ENCODE measurements at regions not wholly inside any gene's neighbourhood (a gene's known extent, or its start where the extent isn't known, plus 50 kb on each side); places are given as distances from the start of the nearest gene placed in this dataset.

GRCh38 chr6:79841577-79842375 lies 105.6 kb downstream of the ELOVL4 start:
- DNase-seq (no peak), ATAC-seq (no peak)
- Histone ChIP-seq H3K36me3 (no peaks in the 10 kb centered on the region), H3K27ac (no peak overlapping the region), H3K4me3 (no peak overlapping the region), H3K4me1 (no peaks in the 10 kb centered on the region), H3K27me3 (no peaks in the 10 kb centered on the region), H3K9me3 (no peaks in the 10 kb centered on the region)
- TF ChIP-seq POLR2A (IDR thresholded peaks at IDR 0.05), result no peak
- no peak for TF ChIP-seq CTCF (IDR thresholded peaks at IDR 0.05 in 4 of 5, conservative IDR thresholded peaks at IDR 0.05 in 1 of 5)
- intact Hi-C loops (cut with DNase I; ENCODE audit: low total_unique reads) (no loop called here), in situ Hi-C loops (cut with MboI; ENCODE audit: low sequenced_read_pairs in 4 of 4) (no loop called here)

GRCh38 chr6:79838851-79839250 lies 108.5 kb downstream of the ELOVL4 start:
- Histone ChIP-seq H3K27ac (no peak overlapping the region), H3K27me3 (no peaks in the 10 kb centered on the region), H3K36me3 (no peaks in the 10 kb centered on the region), H3K4me1 (no peaks in the 10 kb centered on the region), H3K4me3 (no peak overlapping the region), H3K9me3 (no peaks in the 10 kb centered on the region)
- in situ Hi-C loops (cut with MboI; ENCODE audit: low sequenced_read_pairs in 4 of 4), result no loop called here
- intact Hi-C loops (cut with DNase I; ENCODE audit: low total_unique reads), result no loop called here
- no peak for DNase-seq
- ATAC-seq, result no peak
- TF ChIP-seq POLR2A (IDR thresholded peaks at IDR 0.05) (no peak), CTCF (IDR thresholded peaks at IDR 0.05 in 4 of 5, conservative IDR thresholded peaks at IDR 0.05 in 1 of 5) (no peak)

- TF ChIP-seq CTCF (IDR thresholded peaks at IDR 0.05 in 4 of 5, conservative IDR thresholded peaks at IDR 0.05 in 1 of 5) (no peak), POLR2A (IDR thresholded peaks at IDR 0.05) (no peak)
- in situ Hi-C loops (cut with MboI; ENCODE audit: low sequenced_read_pairs in 4 of 4), result no loop called here
Measured at GRCh38 chr6:79833964-79834284, 113.4 kb downstream of the ELOVL4 start.

GRCh38 chr6:79833264-79833963 lies 113.9 kb downstream of the ELOVL4 start:
- H3K36me3 ChIP-seq, result no peaks in the 10 kb centered on the region
- no peak overlapping the region for H3K4me3 ChIP-seq
- no peak overlapping the region for H3K27ac ChIP-seq
- no peak for DNase-seq
- in situ Hi-C loops (cut with MboI; ENCODE audit: low sequenced_read_pairs in 4 of 4), result no loop called here
- ATAC-seq, result no peak
- no peaks in the 10 kb centered on the region for H3K27me3 ChIP-seq
- H3K4me1 ChIP-seq, result no peaks in the 10 kb centered on the region
- intact Hi-C loops (cut with DNase I; ENCODE audit: low total_unique reads), result no loop called here
- no peak for TF ChIP-seq POLR2A (IDR thresholded peaks at IDR 0.05)
- TF ChIP-seq CTCF (IDR thresholded peaks at IDR 0.05 in 4 of 5, conservative IDR thresholded peaks at IDR 0.05 in 1 of 5), result no peak
- no peaks in the 10 kb centered on the region for H3K9me3 ChIP-seq

More at GRCh38 chr6:79833964-79834284, 113.4 kb downstream of the ELOVL4 start:
- H3K27me3 ChIP-seq, result no peaks in the 10 kb centered on the region
- H3K4me3 ChIP-seq, result no peak overlapping the region
- ATAC-seq (no peak), DNase-seq (no peak)
- H3K9me3 ChIP-seq, result no peaks in the 10 kb centered on the region
- intact Hi-C loops (cut with DNase I; ENCODE audit: low total_unique reads), result no loop called here
- H3K27ac ChIP-seq, result no peak overlapping the region
- no peaks in the 10 kb centered on the region for H3K4me1 ChIP-seq
- no peaks in the 10 kb centered on the region for H3K36me3 ChIP-seq

All from gastrocnemius medialis (tissue), 4 donors.